Neural cell (in vitro differentiated cells): ENCODE measurements at regions not wholly inside any gene's neighbourhood (a gene's known extent, or its start where the extent isn't known, plus 50 kb on each side); places are given as distances from the start of the nearest gene placed in this dataset.

Experiments
- H2AFZ ChIP-seq: fragments of 200-600, 300-800 bp; sonication (generic), shearing (Covaris generic); 2 replicates; pipeline ENCODE4 v1.6.0; 2014; ENCODE audit warnings: low read depth, mild to moderate bottlenecking, antibody characterized with exemption, low read length, moderate library complexity
- H3F3A ChIP-seq: fragments of 200-600 bp; shearing (Covaris generic); 2 replicates; pipeline ENCODE4 v1.6.1; 2016; ENCODE audit warnings: mild to moderate bottlenecking, moderate library complexity, mixed read lengths, antibody characterized with exemption, low read length; ENCODE audit not compliant: insufficient read depth, poor library complexity, severe bottlenecking
- H3K27ac ChIP-seq: fragments of 200-600, 300-800 bp; sonication (generic), shearing (Covaris generic); 2 replicates; pipeline ENCODE4 v1.5.1; 2014; ENCODE audit warnings: mild to moderate bottlenecking, low read length, moderate library complexity
- H3K27me3 ChIP-seq: fragments of 300-800, 200-600 bp; sonication (generic), shearing (Covaris generic); 2 replicates; pipeline ENCODE4 v1.6.0; 2014; ENCODE audit warnings: mild to moderate bottlenecking, low read depth, low read length, moderate library complexity; ENCODE audit not compliant: insufficient read depth
- H3K36me3 ChIP-seq: fragments of 300-800, 200-600 bp; sonication (generic), shearing (Covaris generic); 2 replicates; pipeline ENCODE4 v1.5.1; 2014; ENCODE audit warnings: mild to moderate bottlenecking, antibody characterized with exemption, low read length, moderate library complexity; ENCODE audit not compliant: insufficient read depth
- H3K4me2 ChIP-seq: fragments of 300-800, 200-600 bp; sonication (generic), shearing (Covaris generic); 2 replicates; pipeline ENCODE4 v1.6.0; 2014; ENCODE audit warnings: mild to moderate bottlenecking, low read length
- H3K4me3 ChIP-seq: fragments of 300-800, 200-600 bp; sonication (generic), shearing (Covaris generic); 2 replicates; pipeline ENCODE4 v1.5.1; 2014; ENCODE audit warnings: mild to moderate bottlenecking, low read length, moderate library complexity
- H3K79me2 ChIP-seq: fragments of 200-600 bp; shearing (Covaris generic); replicated peaks from 2 replicates; pipeline ENCODE4 v1.6.0; 2014; ENCODE audit warnings: mild to moderate bottlenecking, low read length, moderate library complexity; ENCODE audit not compliant: insufficient read depth
- H3K9ac ChIP-seq: fragments of 300-800, 200-600 bp; sonication (generic), shearing (Covaris generic); 2 replicates; pipeline ENCODE4 v1.6.1; 2016; ENCODE audit warnings: mild to moderate bottlenecking, low read length, mixed read lengths
- H3K9me2 ChIP-seq: fragments of 200-600 bp; shearing (Covaris generic); 2 replicates; pipeline ENCODE4 v1.6.1; 2016; ENCODE audit warnings: mild to moderate bottlenecking, low read length, mixed read lengths; ENCODE audit not compliant: insufficient read depth
- H3K9me3 ChIP-seq: fragments of 200-600, 300-800 bp; sonication (generic), shearing (Covaris generic); 2 replicates; pipeline ENCODE4 v1.6.1; 2016; ENCODE audit warnings: mild to moderate bottlenecking, mixed run types, low read length, moderate library complexity, mixed read lengths
- H4K20me1 ChIP-seq: fragments of 200-600 bp; shearing (Covaris generic); 2 replicates; pipeline ENCODE4 v1.6.1; 2016; ENCODE audit warnings: mild to moderate bottlenecking, mixed run types; ENCODE audit not compliant: insufficient read depth
- EP300 ChIP-seq: fragments of 450-650 bp; conservative IDR thresholded peaks from 2 replicates; pipeline ENCODE4 v1.6.1; 2014; ENCODE audit warnings: antibody characterized with exemption, mild to moderate bottlenecking, moderate library complexity; ENCODE audit not compliant: poor library complexity, severe bottlenecking
- EZH2 ChIP-seq: fragments of 200-600, 300-800 bp; shearing (Covaris generic), sonication (generic); IDR thresholded peaks from 2 replicates; pipeline ENCODE4 v1.6.1; 2014; ENCODE audit warnings: antibody characterized with exemption, low read length, borderline replicate concordance, mild to moderate bottlenecking; ENCODE audit not compliant: insufficient read depth, poor library complexity, severe bottlenecking
- MXI1 ChIP-seq: fragments of 450-650 bp; conservative IDR thresholded peaks from 2 replicates; pipeline ENCODE4 v1.6.1; 2014; ENCODE audit warnings: antibody characterized with exemption, mild to moderate bottlenecking; ENCODE audit not compliant: poor library complexity, severe bottlenecking
- POLR2AphosphoS5 ChIP-seq: IDR thresholded peaks from 2 replicates; pipeline ENCODE4 v1.6.1; 2012
- RAD21 ChIP-seq: fragments of 450-650 bp; conservative IDR thresholded peaks from 2 replicates; pipeline ENCODE4 v1.6.1; 2014; ENCODE audit warnings: antibody characterized with exemption, mild to moderate bottlenecking, moderate library complexity
- REST ChIP-seq: IDR thresholded peaks from 2 replicates; pipeline ENCODE4 v1.6.1; 2012; ENCODE audit warnings: borderline replicate concordance
- SMC3 ChIP-seq: fragments of 450-650 bp; conservative IDR thresholded peaks from 2 replicates; pipeline ENCODE4 v1.6.1; 2014; ENCODE audit warnings: antibody characterized with exemption, mild to moderate bottlenecking, moderate library complexity; ENCODE audit not compliant: poor library complexity
- TAF1 ChIP-seq: IDR thresholded peaks from 2 replicates; pipeline ENCODE4 v1.6.1; 2012; ENCODE audit warnings: low read depth
- TF ChIP-seq, protein P1 (sequence below): fragments of 450-650 bp; IDR thresholded peaks from 2 replicates; pipeline ENCODE4 v1.5.1; 2014; ENCODE audit warnings: antibody characterized with exemption, mild to moderate bottlenecking, moderate library complexity; ENCODE audit not compliant: poor library complexity, severe bottlenecking

GRCh38 chr17:5701381-5701780 is 117.1 kb upstream of the NLRP1 start:
- Histone ChIP-seq H3K36me3 (no peaks in the 10 kb centered on the region), H3K4me3 (no peak overlapping the region), H3K9ac (no peak overlapping the region), H4K20me1 (no peaks in the 10 kb centered on the region), H3K9me3 (no peaks in the 10 kb centered on the region), H3K4me2 (no peak overlapping the region), H3K27me3 (no peaks in the 10 kb centered on the region), H3K27ac (no peak overlapping the region), H3K9me2 (no peaks in the 10 kb centered on the region), H2AFZ (no peak overlapping the region), H3K79me2 (no peaks in the 10 kb centered on the region), H3F3A (no peaks in the 10 kb centered on the region)
- TF ChIP-seq POLR2AphosphoS5 (no peak), TAF1 (no peak), REST (no peak), EP300 (no peak), SMC3 (no peak)
- TF ChIP-seq, protein P1, sequence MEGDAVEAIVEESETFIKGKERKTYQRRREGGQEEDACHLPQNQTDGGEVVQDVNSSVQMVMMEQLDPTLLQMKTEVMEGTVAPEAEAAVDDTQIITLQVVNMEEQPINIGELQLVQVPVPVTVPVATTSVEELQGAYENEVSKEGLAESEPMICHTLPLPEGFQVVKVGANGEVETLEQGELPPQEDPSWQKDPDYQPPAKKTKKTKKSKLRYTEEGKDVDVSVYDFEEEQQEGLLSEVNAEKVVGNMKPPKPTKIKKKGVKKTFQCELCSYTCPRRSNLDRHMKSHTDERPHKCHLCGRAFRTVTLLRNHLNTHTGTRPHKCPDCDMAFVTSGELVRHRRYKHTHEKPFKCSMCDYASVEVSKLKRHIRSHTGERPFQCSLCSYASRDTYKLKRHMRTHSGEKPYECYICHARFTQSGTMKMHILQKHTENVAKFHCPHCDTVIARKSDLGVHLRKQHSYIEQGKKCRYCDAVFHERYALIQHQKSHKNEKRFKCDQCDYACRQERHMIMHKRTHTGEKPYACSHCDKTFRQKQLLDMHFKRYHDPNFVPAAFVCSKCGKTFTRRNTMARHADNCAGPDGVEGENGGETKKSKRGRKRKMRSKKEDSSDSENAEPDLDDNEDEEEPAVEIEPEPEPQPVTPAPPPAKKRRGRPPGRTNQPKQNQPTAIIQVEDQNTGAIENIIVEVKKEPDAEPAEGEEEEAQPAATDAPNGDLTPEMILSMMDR, result no peak

- Histone ChIP-seq H3K9me3 (no peaks in the 10 kb centered on the region), H4K20me1 (no peaks in the 10 kb centered on the region), H3K4me3 (no peak overlapping the region), H3K4me2 (no peak overlapping the region), H3K9me2 (no peaks in the 10 kb centered on the region), H2AFZ (no peak overlapping the region), H3K27ac (no peak overlapping the region), H3K36me3 (no peaks in the 10 kb centered on the region), H3K9ac (no peak overlapping the region), H3K79me2 (no peaks in the 10 kb centered on the region), H3F3A (no peaks in the 10 kb centered on the region), H3K27me3 (no peaks in the 10 kb centered on the region)
- TF ChIP-seq POLR2AphosphoS5 (no peak), EP300 (no peak), TAF1 (no peak), RAD21 (no peak), REST (no peak), EZH2 (no peak), MXI1 (no peak), SMC3 (no peak)
- TF ChIP-seq, protein P1, result no peak
Measured at GRCh38 chr17:5702951-5703510, 118.7 kb upstream of the NLRP1 start.
